SK-N-SH (cell line): ENCODE measurements at regions not wholly inside any gene's neighbourhood (a gene's known extent, or its start where the extent isn't known, plus 50 kb on each side); places are given as distances from the start of the nearest gene placed in this dataset.

Source experiments
- CTCF ChIP-seq: fragments of 200-600 bp; sonication (generic); IDR thresholded peaks from 2 replicates; pipeline ENCODE4 v1.6.1; 2017; ENCODE audit warnings: antibody characterized with exemption, mild to moderate bottlenecking, moderate library complexity
- ELF1 ChIP-seq: IDR thresholded peaks from 2 replicates; pipeline ENCODE4 v1.4.0; 2012
- EZH2phosphoT487 ChIP-seq: fragments of 200-600 bp; sonication (generic); IDR thresholded peaks from 2 replicates; pipeline ENCODE4 v1.6.1; 2017; ENCODE audit warnings: low read depth, mixed run types, mild to moderate bottlenecking, antibody characterized with exemption, moderate library complexity, borderline replicate concordance
- GABPA ChIP-seq: IDR thresholded peaks from 2 replicates; pipeline ENCODE4 v1.4.0; 2012; ENCODE audit warnings: low read depth, mild to moderate bottlenecking
- NRF1 ChIP-seq: IDR thresholded peaks from 2 replicates; pipeline ENCODE4 v1.6.1; 2012; ENCODE audit warnings: low read depth, mild to moderate bottlenecking, low read length
- POLR2AphosphoS5 ChIP-seq: IDR thresholded peaks from 2 replicates; pipeline ENCODE4 v1.6.1; 2012; ENCODE audit warnings: low read depth, low read length
- RAD21 ChIP-seq: IDR thresholded peaks from 2 replicates; pipeline ENCODE4 v1.6.1; 2012; ENCODE audit warnings: mild to moderate bottlenecking, low read length
- SIN3A ChIP-seq: IDR thresholded peaks from 2 replicates; pipeline ENCODE4 v1.6.1; 2012; ENCODE audit warnings: low read depth, mild to moderate bottlenecking, low read length, moderate library complexity, borderline replicate concordance
- TAF1 ChIP-seq: IDR thresholded peaks from 2 replicates; pipeline ENCODE4 v1.6.1; 2012; ENCODE audit warnings: low read depth, mild to moderate bottlenecking, low read length, moderate library complexity, borderline replicate concordance
- TCF12 ChIP-seq: IDR thresholded peaks from 2 replicates; pipeline ENCODE4 v1.4.0; 2012
- YY1 ChIP-seq: IDR thresholded peaks from 2 replicates; pipeline ENCODE4 v1.4.0; 2012; ENCODE audit warnings: low read depth, mild to moderate bottlenecking
- TF ChIP-seq, protein P1 (sequence below): fragments of 150-350 bp; IDR thresholded peaks from 2 replicates; pipeline ENCODE4 v1.6.1; 2017; ENCODE audit warnings: antibody characterized with exemption, low read length, low read depth, borderline replicate concordance
- TF ChIP-seq, protein P2 (sequence below): fragments of 150-350 bp; IDR thresholded peaks from 2 replicates; pipeline ENCODE4 v1.6.1; 2016; ENCODE audit warnings: mild to moderate bottlenecking, low read depth, low read length
- TF ChIP-seq, protein P3 (sequence below): IDR thresholded peaks from 2 replicates; pipeline ENCODE4 v1.4.0; 2012; ENCODE audit warnings: low read depth

DNA sequence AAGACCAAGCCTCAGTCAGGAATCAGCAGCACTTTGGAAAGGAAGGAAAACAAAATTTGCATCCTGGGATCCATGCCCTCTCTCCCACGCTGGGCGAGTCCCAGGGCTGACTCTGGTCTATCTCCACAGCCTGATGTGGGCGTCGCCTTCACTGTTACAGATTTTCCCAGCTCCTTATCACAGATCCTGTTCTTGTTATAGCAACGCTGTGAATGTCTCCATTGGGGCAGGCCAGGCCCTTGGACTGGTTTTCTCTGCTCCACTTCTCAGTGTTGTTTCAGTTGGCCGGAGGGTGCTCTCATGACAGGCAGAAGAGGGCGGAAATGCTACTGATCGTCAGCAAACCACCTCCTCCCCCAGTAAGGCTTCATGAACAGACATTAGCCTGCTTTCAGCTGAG, 127.9 kb upstream of the CDH11 start:
- TF ChIP-seq TAF1, result no peak
- no peak for TF ChIP-seq CTCF
- no peak for TF ChIP-seq YY1
- no peak for TF ChIP-seq POLR2AphosphoS5
- TF ChIP-seq, protein P1, sequence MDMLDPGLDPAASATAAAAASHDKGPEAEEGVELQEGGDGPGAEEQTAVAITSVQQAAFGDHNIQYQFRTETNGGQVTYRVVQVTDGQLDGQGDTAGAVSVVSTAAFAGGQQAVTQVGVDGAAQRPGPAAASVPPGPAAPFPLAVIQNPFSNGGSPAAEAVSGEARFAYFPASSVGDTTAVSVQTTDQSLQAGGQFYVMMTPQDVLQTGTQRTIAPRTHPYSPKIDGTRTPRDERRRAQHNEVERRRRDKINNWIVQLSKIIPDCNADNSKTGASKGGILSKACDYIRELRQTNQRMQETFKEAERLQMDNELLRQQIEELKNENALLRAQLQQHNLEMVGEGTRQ, result no peak
- no peak for TF ChIP-seq RAD21
- TF ChIP-seq TCF12, result no peak
- TF ChIP-seq SIN3A, result no peak
- no peak for TF ChIP-seq ELF1
- no peak for TF ChIP-seq NRF1
- TF ChIP-seq, protein P2, sequence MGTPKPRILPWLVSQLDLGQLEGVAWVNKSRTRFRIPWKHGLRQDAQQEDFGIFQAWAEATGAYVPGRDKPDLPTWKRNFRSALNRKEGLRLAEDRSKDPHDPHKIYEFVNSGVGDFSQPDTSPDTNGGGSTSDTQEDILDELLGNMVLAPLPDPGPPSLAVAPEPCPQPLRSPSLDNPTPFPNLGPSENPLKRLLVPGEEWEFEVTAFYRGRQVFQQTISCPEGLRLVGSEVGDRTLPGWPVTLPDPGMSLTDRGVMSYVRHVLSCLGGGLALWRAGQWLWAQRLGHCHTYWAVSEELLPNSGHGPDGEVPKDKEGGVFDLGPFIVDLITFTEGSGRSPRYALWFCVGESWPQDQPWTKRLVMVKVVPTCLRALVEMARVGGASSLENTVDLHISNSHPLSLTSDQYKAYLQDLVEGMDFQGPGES, result no peak
- TF ChIP-seq, protein P3, sequence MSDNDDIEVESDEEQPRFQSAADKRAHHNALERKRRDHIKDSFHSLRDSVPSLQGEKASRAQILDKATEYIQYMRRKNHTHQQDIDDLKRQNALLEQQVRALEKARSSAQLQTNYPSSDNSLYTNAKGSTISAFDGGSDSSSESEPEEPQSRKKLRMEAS, result no peak
- no peak for TF ChIP-seq GABPA
- no peak for TF ChIP-seq EZH2phosphoT487
